NCI-H2029 treated with DMSO at 0.1 percent for 48 hours (cell line): ENCODE measurements at regions not wholly inside any gene's neighbourhood (a gene's known extent, or its start where the extent isn't known, plus 50 kb on each side); places are given as distances from the start of the nearest gene placed in this dataset.

Source experiments
- DNase-seq: peaks from one replicate; lab custom pipeline; 2025; lab: John Stamatoyannopoulos, UW

DNA sequence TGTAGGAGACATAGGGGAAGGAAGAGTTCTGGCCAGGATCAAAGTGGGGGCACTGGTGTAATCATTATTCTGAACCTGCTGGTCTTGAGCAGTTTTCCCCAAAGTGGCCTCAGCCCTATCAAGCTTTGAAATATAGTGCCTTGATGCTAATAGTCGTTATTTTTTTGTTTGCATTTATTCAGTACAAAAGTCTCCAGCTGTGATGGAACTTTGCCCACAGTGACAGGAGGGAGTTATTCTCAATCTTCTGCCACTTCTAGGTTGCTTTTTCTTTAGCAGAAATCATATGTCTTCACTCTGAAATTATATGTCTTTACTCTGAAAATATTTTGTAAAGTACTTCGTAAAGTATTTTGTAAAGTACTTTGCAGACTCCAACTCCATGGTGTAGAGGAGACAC, 93.1 kb downstream of the FAT3 start:
- DNase-seq, result no peak

DNA sequence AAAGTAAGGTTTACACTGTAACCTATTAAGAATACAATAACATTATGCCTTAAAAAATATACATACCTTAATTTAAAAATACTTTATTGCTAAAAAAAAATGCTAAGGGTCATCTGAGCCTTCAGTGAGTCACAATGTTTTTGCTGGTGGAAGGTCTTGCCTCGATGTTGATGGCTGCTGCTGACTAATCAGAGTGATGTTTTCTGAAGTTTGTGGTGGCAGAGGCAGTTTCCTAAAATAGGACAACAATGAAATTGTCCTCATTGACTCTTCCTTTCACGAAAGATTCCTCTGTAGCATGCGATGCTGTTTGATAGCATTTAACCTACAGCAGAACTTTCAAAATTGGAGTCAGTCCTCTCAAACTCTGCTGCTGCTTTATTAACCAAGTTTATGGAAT, 97.6 kb downstream of the FAT3 start:
- no peak for DNase-seq

GRCh38 chr11:92324890-92325289, 100.3 kb downstream of the FAT3 start:
- DNase-seq, result no peak

DNA sequence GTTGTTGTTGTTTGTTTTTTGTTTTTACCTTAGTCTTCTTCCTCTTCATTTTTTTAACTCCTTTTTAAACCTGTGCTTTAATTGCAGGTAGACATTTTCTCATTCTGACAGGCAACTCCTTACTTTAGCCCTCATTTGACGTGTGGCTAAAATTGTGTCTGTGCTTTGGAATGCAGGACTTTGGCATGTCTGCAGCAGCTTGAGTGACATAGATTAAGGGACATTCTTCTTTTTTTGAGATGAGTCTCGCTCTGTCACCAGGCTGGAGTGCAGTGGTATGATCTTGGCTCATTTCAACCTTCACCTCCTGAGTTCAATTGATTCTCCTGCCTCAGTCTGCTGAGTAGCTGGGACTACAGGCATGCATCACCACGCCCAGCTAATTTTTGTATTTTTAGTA, 100.8 kb downstream of the FAT3 start:
- DNase-seq, result no peak

GRCh38 chr11:92329137-92329536, 104.5 kb downstream of the FAT3 start:
- no peak for DNase-seq

DNA sequence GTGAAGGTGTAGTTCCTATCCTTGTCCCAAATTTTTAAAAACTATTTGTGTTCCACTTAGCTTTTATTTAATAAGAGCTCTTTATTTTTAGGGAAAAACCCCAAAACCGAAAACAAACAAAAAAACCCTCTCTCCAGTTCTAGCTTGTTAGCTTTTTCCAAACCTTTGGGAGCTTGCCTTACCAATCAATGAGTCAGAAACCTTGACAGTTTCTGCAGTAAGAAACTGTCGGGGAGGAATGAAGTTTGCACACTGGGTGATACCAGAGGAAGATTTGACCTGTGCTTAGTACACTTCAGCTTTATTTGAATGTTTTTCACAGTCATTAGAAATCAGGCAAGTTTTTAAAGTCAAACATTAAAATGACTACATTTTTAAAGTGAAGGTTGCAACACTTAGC, 105.0 kb downstream of the FAT3 start:
- no peak for DNase-seq

GRCh38 chr11:92330114-92330513, 105.5 kb downstream of the FAT3 start:
- DNase-seq, result no peak

DNA sequence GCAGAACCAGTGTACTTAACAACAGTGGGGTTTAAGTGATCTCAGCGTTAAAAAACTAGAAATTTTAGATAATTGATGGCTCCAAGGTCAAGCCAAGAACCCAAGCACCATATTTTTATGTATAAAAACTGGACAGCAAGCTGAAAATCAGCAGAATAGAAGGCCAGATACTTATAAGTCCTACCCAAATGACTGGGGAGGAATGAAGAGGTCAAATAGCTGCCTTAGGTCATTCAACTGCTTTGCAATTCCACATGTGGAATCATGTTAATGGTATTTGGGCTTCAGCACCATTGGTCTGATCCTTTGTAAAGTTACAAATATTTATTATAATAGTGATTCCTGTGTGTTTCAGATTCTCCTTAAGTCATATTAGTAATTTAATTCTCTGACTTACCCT, 108.4 kb downstream of the FAT3 start:
- DNase-seq, result no peak

DNA sequence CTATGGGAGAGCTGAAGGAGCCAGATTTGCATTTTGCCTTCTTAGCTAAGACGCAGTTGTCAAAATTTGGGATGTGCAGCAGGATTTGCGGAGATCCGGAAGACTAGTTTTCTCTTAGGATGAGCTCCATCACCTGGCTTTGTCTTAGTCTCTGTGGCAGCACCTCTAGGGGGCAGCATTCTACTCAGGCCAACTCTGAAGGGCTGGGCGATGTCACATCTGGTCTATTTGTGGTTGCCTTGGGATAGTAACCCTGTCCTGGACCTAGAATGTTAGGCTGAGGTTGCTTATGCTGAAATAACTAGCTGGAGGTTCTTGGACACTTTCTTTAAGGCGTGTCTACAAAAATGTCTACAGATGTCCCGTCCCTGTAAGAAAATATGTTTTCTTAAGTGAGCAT, 116.2 kb downstream of the FAT3 start:
- no peak for DNase-seq

DNA sequence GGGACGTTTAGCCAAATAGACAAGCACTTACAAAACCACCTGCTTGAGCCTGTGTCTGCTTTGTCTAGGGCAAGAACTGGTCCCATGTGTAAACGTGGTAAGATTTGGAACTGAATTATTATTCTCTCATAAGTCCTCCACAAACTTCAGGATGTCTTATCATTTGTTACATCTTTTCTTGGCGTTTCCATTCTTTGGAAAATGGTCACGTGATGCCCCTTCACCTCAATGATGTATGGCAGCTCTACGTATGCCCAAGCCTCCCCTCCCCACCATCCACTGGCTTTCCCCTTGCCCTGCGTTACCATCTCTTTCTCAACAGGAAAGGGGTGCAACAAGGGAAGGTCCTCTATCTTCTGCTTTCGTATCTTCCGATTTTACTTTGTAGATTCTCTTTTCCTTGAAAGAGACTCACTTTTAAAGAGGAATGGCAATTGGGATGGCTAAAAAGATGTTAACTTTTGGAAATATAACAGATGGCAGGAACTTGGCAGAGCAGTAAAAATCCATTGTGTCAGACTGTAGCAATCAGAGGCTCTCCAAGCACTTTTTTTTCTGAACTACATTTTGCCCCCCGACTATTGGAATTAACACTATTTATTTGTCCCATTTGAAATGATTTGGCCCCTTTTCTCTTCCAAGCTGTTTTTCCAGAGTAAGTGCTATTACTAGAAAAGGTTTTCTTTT, 117.6 kb downstream of the FAT3 start:
- DNase-seq, result no peak

DNA sequence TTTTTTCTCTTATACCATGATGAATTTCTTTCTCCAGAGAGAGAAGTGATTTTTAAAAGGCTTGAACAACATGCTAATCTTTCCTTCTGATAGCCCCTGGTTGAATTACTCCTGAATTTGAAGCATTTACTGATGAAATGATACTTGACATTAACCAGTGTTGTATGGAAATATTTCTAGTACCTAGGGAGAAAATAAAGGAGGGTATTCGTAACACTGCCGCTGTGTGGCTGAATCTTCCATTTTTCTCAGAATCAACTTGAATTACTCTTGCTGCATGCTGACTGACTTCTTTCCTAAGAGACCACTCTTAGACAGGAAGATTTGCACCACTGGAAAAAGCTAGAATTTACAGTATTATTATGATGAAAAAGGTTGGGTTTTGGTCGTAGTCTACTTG, 118.3 kb downstream of the FAT3 start:
- DNase-seq, result no peak

- no peak for DNase-seq
These were observed 121.6 kb downstream of the FAT3 start for GRCh38 chr11:92346220-92346619.

DNA sequence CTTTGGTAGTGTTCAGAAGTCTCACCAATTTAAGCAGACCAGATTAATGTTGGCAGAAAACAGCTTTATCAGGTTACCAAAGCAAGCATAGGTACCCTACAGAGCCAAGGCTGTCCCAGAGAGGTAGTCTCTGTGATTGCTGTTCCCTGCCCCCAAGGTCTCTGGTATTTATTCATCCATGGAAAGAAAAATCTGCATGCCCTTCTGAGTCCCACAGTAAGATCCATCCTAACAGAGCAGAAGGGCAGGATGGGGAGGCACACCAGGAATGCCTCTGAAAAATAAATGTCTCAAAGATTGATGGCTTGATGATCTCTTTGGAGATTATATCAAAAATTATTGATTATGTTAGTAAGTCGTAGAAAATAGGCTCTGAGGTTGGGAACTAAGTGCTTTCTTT, 122.8 kb downstream of the FAT3 start:
- DNase-seq, result no peak

DNA sequence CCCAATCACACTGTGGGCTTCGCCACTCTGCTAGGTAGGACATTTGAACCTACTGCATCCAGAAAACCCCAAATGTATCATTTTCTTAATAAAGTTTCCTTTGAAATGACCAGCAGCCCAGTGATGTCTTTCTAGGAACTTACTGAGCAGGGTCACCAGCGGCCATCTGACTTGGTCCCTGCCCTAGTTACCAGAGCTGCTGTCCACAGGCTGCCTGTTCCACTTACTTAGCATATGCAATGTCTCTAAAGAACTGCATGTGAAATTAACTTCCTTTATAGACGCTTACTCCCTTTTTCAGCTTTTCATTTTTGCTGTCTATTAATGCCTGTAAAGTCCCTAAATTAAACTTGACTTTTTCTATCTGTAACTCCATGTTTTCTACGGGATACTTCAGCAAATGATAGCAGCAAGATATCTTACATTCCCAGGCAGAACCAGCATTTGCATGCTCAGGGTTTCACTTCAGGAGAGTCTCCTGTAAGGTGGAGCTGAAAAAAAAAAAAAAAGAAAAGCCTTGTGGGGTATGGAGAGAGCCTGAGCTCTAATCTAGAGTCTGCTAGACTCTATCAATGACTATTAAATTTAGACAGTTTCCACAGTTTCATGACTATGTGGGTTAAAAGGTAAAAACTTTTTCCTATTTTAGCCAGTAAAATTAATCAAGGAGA, 125.0 kb downstream of the FAT3 start:
- DNase-seq, result no peak

DNA sequence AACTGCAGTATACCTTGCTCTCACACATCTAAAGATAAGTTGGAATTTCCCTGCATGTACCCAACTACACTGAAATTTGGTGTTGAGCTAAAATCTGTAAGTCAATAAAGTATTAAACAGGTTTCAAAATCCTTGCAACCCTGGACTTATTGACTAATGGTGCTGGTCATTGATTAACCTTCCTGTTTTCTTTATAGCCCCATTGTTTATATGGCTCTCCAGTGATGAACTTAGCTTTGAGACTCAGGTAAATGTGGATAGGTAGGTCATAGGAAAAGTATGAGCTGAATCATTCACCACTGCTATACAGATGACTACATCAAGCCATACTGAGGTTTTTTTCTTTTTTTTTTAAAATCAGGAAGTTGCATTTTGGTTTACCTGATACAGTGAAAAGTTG, 132.7 kb downstream of the FAT3 start:
- no peak for DNase-seq

GRCh38 chr11:92357841-92358240, 133.2 kb downstream of the FAT3 start:
- no peak for DNase-seq

- DNase-seq, result no peak
These were observed 136.9 kb downstream of the FAT3 start for GRCh38 chr11:92361551-92361950.

DNA sequence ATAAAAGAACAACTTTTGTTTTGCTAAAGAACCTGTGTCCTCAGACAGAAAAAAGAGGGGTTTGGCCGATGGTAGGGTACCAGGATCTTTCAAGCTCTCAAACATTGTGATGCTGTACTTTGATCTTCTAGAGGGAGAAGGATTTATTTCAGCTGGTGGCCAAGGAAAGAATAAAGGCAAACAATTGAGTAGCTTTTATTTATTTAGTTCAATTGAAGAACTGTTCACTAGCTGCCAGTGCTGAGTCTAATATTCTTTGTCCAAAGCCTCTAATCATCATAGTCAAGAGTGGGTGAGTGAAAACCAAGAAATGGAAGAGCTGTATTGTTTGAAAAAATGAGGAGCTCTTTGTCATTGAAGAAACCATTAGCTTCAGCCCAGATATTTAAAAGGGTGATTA, 138.4 kb downstream of the FAT3 start:
- no peak for DNase-seq

GRCh38 chr11:92364177-92364576, 139.6 kb downstream of the FAT3 start:
- DNase-seq, result no peak

DNA sequence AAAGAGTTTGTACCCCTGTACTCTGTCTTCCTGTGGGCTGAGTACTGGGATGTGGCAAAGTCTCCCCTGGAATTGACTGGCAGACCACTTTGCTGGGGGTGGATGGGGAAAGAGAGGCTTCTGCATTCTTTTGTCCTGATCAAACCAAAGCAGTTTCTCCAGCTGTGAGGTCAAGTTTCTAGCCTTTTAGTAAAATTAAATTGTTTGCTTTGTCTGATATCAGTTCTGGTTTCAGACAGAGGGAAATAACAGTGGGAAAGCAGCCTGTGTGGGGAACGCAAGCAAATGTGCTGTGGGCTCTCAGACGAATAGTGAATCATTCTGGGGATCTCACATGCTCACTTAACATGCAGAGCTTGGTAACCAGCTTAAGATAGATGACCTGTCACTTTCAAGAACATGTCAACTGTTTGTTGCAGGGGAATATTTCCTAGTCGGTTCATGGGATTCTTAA, 151.6 kb downstream of the FAT3 start:
- DNase-seq, result no peak

DNA sequence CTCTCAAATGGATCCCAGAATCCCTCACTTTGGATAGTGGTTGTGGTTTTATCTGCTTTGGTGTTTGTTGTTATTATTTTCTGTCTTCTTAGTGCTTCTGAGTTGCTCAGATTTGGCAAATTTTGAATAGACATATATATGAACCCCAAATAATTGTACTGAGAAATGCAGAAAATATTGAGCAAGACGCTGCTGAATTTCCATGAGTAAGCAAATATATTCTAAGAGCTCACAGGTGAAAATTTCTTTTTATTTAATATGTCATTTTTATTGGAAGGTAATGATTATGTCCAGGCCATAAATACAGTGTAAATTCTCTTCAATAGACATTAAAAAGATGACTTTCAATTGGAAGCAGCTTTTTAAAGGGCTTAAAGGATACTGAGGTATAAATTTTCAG, 152.1 kb downstream of the FAT3 start:
- no peak for DNase-seq

DNA sequence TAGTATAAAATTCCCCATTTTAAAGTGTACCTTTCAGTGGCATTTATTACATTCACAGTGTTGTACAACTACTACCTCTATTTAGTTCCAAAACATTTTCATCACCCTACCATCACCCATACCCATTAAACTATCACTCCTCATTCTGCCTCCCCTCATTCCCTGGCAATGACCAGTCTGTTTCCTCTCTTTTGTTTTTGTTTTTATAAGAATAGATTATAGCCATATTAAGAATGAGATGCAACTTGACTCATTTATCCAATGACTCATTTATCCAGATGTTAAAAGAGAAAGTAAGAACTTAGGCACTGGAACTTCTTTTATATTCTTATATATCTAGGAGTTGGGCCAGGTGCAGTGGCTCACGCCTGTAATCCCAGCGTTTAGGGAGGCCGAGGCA, 156.3 kb downstream of the FAT3 start:
- DNase-seq, result no peak

DNA sequence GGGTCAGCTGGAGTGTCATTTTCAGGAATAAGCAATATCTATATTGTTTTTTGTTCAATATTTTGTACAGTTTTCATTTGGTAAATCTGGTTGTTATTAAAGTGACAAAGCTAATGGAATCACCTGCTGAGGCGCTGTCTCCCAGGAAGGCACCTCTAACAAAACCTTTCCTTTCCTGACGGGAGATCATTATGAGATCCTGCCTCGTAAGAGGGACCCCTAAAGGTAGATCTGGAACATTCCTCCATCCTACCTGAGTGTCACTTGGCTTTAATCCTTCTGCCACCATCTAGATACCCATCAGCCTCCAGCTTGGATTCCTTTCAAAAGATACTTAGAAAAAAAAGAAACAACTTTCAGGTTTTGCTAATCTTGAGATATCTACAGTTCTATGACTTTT, 157.7 kb downstream of the FAT3 start:
- DNase-seq, result no peak

DNA sequence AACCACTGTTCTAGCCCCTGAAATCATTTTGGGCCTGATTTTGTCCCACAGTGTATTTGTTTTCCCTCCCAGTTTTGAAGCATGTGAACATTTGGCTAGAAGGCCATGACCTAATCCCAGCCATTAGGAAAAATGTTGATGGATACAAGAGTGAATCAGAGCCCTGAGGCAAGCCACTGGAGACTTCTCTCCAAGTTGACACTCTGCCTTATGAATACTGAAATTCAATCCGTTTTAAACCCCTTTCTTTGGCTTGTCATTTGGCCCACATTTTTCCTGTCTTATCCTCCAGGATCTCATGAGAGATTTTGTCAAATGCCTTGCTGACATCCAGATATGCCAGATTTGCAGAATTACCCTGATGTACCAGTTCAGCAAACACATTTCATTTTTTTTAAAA, 158.8 kb downstream of the FAT3 start:
- DNase-seq, result no peak
